GM08714 (cell line): ENCODE measurements at regions not wholly inside any gene's neighbourhood (a gene's known extent, or its start where the extent isn't known, plus 50 kb on each side); places are given as distances from the start of the nearest gene placed in this dataset.

Experiments
- H3K4me3 ChIP-seq: fragments of 200-500 bp; sonication (Bioruptor generic); 2 replicates; pipeline ENCODE4 v1.5.1; 2014; ENCODE audit warnings: mild to moderate bottlenecking, low read length, inconsistent platforms
- ZNF274 ChIP-seq: IDR thresholded peaks from 2 replicates; pipeline ENCODE4 v1.6.1; 2012; ENCODE audit warnings: mild to moderate bottlenecking, low read depth, low read length

DNA sequence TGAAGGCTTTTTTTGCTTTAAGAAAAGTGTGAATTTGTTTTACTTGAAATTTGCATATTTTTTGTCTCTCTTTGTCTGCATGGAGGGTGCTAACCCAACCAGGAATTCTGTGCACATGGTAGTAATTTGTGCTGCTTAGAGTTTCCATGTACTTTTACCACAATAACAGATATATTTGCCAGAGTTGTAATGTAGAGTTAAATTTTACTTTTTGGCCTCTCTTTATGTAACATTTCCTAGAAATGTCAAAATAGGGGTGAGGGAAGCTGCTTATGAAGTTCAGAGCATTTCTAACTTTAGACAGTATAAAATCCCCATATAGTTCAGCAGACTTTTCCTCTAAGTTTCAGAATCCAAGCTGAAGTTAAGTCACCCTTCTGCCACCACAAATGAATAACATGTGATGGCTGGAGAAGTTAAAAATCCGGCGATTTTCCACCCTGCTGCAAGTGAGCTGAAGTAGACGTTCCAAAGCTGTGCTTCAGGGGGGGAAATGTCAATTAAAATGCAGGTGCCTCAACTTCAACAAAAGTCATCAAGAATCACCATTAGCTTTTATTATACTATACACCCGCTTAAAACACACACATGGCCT lies 385.7 kb upstream of the NR2F2 start:
- H3K4me3 ChIP-seq = no peak overlapping the region
- TF ChIP-seq ZNF274 = no peak

DNA sequence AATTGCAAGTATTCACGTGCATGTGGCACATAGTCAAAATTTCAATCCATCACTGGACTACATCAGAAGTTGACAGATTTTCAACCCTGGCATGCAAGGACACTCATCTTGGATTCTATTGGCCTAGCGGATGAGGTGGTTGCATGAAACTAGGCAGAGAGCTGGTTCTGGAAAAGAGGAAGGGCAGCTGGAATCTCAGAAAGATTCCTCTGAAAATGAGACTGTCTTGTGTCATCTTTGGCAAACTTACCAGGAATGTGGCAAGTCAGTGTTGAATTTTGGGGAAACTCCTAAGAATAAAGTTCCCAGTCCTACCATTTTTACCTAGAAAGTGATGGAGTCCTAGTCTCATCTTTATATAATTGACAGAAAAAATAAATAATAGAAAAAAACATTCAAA lies 384.3 kb upstream of the NR2F2 start:
- H3K4me3 ChIP-seq = no peak overlapping the region
- TF ChIP-seq ZNF274 = no peak

DNA sequence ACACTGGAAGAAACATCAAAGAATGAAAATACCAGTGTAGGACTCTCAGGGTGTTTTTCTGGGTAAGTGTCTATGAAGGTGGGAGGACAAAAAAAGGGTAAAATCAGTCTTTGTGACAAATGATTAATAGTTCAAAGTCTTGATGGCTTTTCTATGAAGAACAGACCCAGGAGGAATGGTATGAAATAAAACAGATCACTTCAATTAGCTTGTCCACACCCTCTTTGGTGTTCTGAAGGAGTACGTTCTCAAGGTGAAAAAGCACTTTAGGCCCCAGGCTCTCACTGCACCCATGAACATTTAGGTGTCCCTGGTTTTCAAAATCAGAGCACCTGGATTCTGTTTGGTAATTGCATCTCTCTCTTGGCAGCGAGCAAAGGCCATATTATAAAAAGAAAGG lies 383.6 kb upstream of the NR2F2 start:
- TF ChIP-seq ZNF274 = no peak
- no peak overlapping the region for H3K4me3 ChIP-seq

DNA sequence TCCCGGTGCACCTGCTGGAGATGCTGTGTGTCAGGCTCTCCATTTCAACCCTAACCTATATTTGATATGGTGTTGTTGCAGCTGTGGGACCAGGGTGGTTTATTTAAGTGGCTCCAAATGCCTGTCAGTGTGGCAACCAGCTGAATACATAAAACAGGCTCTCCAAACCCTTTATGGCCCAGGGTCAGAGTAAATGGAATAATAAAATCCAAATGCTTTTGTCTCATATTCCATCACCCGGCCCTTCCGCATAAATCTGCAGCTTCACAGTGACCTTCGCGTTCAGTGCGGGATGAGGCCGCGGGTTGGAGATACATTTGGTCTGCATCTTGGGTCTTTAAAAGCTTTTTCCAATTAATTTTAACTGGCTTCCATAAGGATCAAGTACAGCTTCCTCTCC lies 382.1 kb upstream of the NR2F2 start:
- TF ChIP-seq ZNF274 = no peak
- H3K4me3 ChIP-seq = no peak overlapping the region

DNA sequence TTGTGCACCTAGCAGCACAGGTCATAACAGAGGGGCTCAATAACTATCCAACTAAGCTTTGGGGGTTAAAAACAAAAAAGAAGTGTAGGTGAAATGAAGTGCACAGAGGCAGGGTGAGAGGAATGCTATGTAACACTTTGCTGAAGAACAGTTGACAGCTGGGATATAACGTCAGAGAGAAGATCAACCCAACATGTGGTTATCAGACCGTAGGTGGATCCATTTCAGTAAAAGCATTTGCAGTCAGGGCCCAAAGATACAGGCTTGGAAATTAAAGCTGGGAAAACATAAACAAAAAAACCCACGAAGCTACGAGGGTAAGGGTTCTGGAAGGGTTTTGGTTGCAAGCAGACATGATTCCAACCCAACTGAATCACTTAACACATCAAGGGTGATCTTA lies 377.5 kb upstream of the NR2F2 start:
- TF ChIP-seq ZNF274 = no peak
- no peak overlapping the region for H3K4me3 ChIP-seq

DNA sequence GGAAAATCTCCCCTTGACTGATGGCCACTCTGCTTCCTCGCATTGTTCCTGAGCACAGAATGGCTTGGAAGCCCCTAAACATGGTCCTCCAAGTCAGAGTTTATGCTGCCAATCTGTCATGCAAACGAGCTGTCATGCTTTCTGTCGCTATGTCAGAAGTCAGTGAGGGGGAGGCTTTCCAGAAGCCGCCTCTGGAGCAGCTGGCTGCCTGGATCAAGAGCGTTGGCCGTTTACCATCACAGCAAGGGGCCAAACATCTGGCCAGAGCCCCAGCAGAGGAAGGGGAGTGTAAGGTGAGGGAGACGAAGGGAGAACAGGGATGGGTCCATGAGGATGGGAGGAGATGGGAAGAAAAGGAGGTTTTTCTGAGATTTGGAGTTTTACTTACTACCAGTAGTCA lies 372.6 kb upstream of the NR2F2 start:
- no peak for TF ChIP-seq ZNF274
- no peak overlapping the region for H3K4me3 ChIP-seq

DNA sequence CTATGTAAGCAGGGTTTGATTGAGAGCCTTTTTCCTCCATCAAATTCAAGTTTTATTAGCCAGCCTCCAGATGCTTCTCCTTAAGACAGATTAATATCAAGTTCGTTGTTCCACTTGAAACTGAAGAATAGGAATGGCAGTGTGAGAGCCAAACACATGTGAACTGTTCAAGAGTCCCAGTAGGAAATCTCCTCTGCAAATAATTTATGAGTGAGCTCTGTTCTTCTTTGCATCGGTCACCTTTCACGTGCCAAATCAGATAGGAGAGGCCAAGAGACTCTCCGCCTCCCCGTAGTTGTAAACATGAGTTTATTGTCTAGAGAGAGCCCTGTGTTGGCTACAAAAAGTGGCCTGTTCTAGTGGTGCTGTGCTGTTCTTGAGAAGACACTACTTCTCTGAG lies 372.1 kb upstream of the NR2F2 start:
- no peak for TF ChIP-seq ZNF274
- H3K4me3 ChIP-seq = no peak overlapping the region

DNA sequence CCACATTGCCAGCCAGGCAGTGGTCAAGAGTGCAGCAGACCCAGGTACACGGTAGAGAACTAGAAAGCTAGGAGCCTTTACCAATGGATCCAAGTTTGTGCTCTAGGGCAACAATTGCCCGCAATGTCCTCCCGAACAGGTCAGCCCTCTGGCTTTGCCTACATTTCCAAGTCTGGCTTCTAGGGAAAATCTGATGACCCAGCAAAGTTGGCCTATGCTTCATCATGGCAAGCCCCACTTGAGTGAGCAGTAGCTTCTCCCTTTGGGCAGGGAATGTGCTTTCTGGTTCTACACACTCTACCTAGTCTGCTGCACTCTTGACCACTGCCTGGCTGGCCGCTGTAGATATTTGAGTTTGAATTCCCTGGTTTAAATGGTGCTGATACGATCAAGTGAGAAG lies 361.6 kb upstream of the NR2F2 start:
- TF ChIP-seq ZNF274 = no peak
- H3K4me3 ChIP-seq = no peak overlapping the region

DNA sequence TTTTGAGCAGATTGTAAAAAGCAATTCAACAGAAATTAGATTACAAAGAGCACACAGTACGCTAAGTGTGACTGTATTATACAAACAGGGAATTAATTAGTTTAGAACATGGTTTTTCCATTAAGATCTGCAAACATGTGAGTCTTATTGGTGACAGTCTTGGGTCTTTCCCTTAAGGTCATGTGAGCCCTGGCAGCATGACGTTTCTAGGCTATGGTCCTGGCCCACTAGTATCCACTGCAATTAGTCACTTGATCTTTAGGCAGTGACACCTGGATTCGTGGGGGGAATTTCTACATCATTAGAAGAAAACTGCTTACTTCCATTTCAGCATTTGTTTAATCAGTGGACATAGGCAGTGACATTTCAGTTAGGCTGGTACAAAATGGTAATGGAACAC lies 360.2 kb upstream of the NR2F2 start:
- no peak for TF ChIP-seq ZNF274

DNA sequence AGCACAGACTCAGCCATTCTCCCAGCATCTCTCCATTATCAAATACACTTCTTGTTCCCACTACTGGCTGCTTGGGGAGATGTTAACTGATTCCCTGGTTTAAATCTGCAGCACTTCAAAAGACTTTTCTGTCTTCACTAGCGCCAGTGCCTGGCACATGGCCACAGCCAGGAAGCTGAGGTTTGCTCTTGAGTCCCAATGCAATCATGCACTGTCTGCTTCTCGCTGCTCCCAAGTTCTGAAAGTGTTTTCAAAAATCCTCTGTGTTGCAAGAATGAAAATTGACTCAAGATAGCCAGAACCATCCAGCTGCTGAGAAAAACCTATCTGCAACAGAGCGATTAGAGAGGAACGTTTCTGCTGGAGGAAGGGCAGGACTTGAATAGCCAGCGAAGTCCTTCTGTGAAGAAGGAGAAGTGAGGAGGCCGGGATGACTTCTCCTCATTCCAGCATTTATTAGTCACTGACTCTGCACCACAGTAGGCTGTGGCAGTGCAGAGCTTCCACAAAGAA lies 358.4 kb upstream of the NR2F2 start:
- no peak overlapping the region for H3K4me3 ChIP-seq
- TF ChIP-seq ZNF274 = no peak

More for the DNA sequence above, 360.2 kb upstream of the NR2F2 start:
- no peak overlapping the region for H3K4me3 ChIP-seq

DNA sequence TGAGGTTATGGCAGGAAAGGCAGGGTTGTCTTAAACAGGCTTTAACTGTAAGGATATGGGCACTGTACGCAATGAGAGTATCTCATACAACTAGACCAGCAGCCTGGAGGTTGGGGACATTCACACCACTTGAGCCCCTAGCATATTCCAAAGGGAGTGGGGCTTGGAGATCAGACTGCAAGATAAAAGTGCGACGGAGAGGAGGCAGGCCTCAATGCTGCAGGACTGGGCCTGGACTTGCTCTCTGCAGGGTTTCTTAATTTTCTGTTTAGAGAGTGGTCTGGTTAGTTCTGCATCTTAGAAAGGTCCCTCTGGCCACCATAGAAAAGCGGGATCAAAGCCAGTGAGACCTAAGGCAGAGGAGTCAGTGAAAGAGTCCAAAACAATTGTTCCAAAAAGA lies 357.7 kb upstream of the NR2F2 start:
- no peak for TF ChIP-seq ZNF274

DNA sequence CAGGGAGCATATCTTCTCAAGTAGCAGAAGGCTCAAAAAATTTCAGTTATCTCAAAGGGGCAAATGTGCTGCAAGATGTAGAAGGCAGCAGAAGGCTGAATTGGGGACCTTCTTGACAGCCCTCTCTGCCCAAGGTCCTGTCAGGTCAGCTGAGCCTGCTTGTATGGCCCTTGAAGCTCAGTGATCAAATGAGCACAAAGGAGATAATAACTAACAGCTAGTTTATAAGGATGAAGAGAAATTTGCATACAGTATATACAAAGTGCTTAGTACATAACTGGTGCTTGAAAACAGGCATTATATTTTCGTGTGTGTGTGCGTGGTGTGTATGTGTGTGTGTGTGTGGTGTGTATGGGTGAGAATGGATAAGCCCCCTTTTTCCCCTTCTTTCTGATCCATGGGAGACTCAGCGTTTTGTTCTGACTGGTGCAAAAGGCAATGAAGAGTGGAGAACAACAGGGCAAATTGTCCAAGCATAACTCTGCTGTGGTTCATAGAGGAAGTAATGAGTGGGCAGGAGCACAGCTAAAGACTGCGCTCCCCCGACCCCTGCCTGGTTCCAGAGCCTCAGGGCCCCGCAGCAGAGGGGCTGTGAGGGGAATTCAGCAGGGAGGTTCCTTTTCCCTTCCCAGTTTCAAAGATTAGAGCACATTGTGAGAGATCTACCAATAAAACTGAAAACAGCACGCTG lies 356.8 kb upstream of the NR2F2 start:
- TF ChIP-seq ZNF274 = no peak
- H3K4me3 ChIP-seq = no peak overlapping the region

More for the DNA sequence above, 357.7 kb upstream of the NR2F2 start:
- H3K4me3 ChIP-seq = no peak overlapping the region

DNA sequence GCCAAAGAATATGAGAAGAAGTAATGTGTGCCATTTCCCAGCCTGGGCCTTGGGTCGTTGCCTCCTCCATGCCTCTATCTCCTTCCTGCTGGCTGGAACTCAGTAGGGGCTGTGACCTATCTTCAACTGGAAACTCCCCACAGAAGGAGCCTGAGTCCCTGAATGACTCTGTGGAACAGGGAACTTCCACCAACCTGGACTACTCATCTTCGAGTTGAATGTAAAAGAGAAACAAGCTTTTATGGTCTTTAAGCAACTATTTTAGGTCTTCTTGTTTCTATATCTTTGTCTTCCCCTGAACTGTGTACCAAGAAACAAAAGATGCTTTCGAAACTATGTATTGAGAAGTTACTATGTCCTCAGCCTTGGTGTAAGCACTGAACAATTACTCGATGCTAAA lies 355.3 kb upstream of the NR2F2 start:
- TF ChIP-seq ZNF274 = no peak
- H3K4me3 ChIP-seq = no peak overlapping the region

DNA sequence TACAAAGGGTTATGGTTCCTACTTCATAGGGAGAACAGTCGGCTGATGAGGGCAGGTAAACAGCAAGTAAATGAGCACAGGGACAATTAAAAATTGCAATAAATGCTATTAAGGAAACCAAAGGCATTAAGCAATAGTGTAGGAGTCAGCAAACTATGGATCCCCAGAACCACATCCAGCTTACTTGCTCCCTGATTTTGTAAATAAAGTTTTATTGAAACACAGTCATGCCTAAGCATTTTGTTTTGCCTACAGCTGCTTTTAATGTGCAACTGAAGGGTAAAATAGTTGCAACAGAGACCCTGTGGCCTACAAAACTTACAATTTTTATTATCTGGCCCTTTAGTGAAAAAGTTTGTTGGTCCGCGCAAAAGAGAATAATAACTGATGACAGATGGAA lies 351.2 kb upstream of the NR2F2 start:
- H3K4me3 ChIP-seq = no peak overlapping the region
- no peak for TF ChIP-seq ZNF274

DNA sequence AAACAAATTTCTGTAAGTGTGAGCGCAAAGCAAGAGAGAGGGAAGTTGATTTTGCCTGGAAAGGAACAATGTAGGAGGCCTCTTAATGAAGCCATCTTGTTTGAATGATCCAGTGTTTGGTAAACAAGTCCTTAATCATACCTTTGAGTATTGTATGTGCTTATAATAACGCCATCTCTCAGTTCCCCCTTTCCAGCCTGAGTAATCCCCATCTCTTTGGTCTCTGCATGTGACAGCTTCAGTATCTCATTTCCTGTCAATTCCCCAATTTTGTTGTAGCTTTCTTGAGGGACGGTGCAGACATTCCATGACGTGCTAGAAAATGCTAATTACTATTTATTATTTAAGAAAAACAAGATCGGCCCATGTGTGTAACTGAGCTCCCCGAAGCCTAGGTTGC lies 349.3 kb upstream of the NR2F2 start:
- H3K4me3 ChIP-seq = no peak overlapping the region
- TF ChIP-seq ZNF274 = no peak

DNA sequence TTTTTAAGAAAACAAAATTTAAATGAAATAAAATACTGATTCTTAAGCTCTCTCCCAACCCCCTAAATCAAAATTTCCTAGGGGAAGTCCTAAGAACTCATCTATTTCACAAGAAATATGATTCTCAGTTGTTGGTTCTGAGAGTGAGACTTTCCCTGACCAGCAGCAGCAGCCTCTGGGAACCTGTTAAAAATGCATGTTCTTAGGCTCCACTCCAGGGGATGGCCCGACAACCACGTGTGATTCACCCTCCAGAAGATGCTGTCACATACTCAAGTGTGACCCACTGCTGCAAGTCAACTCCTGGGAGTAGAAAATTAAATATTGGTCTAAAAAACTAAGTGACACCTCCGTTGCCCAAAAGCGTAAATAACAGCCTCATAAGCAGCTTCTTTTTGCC lies 343.2 kb upstream of the NR2F2 start:
- no peak for TF ChIP-seq ZNF274
- no peak overlapping the region for H3K4me3 ChIP-seq
